Parathyroid adenoma (tissue), 2 donors: ENCODE measurements at regions not wholly inside any gene's neighbourhood (a gene's known extent, or its start where the extent isn't known, plus 50 kb on each side); places are given as distances from the start of the nearest gene placed in this dataset.

ENCODE experiments used
- H2AFZ ChIP-seq: fragments of 300-600 bp; sonication (generic); one replicate; pipeline ENCODE4 v1.7.0; 2017; ENCODE audit warnings: antibody characterized with exemption, mild to moderate bottlenecking
- H3K27ac ChIP-seq: fragments of 300-600 bp; sonication (generic); one replicate; pipeline ENCODE4 v1.7.0; 2017
- H3K27me3 ChIP-seq: fragments of 300-600 bp; sonication (generic); one replicate; pipeline ENCODE4 v1.7.0; 2017; ENCODE audit warnings: low read length; ENCODE audit not compliant: control insufficient read depth, insufficient read depth
- H3K36me3 ChIP-seq: fragments of 300-600 bp; sonication (generic); one replicate; pipeline ENCODE4 v1.7.0; 2017; ENCODE audit warnings: low read length; ENCODE audit not compliant: control insufficient read depth, insufficient read depth
- H3K4me1 ChIP-seq: fragments of 300-600 bp; sonication (generic); one replicate; pipeline ENCODE4 v1.7.0; 2017; ENCODE audit warnings: control low read depth
- H3K4me2 ChIP-seq: fragments of 300-600 bp; sonication (generic); one replicate; pipeline ENCODE4 v1.7.0; 2017; ENCODE audit warnings: low read length
- H3K4me3 ChIP-seq: fragments of 300-600 bp; sonication (generic); one replicate; pipeline ENCODE4 v1.7.0; 2017; ENCODE audit warnings: low read depth, low read length
- H3K79me2 ChIP-seq: fragments of 300-600 bp; sonication (generic); one replicate; pipeline ENCODE4 v1.7.0; 2017; ENCODE audit warnings: control low read depth
- H3K9ac ChIP-seq: fragments of 300-600 bp; sonication (generic); one replicate; pipeline ENCODE4 v1.7.0; 2017; ENCODE audit warnings: mild to moderate bottlenecking
- H3K9me3 ChIP-seq: fragments of 300-600 bp; sonication (generic); one replicate; pipeline ENCODE4 v1.7.0; 2017; ENCODE audit warnings: low read length; ENCODE audit not compliant: control insufficient read depth
- CTCF ChIP-seq: fragments of 300-600 bp; sonication (generic); IDR thresholded peaks from one replicate; pipeline ENCODE4 v1.7.0; 2017; ENCODE audit warnings: antibody characterized with exemption, mild to moderate bottlenecking
- donor health status: primary hyperparathyroidism.

DNA sequence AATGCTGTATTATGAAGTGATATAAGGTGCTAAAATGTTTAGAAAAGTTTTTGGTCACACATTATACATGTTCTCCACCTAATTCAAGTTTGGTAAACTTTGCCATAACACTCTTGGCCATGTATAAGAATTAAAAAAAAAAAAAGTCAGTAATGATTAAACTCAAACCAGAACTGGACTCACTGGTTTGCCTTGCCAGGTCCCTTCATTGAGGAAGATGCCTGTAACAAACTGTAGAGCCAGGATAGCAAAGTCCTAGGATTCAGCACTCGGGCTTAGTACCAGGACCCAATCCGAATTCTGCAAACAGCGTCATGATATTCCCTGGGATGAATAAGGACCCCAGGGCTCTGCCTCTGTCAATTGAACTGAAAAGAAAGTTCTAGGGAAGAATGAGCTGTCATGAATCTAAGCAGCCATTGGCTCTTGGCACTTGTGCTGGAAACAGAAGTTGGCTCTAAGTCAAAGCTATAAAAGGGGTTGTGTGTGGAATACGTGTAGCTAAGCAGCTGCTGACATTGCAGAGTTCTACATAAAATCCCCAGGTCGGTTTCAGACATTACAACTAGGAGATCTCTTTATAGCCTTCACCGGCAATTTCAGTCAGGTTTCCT, 216.9 kb downstream of the C7orf25 start:
- Histone ChIP-seq H3K4me1 (no peaks in the 10 kb centered on the region), H3K27ac (no peak overlapping the region), H2AFZ (no peak overlapping the region), H3K36me3 (no peaks in the 10 kb centered on the region), H3K9me3 (no peaks in the 10 kb centered on the region), H3K4me3 (no peak overlapping the region), H3K4me2 (no peak overlapping the region), H3K27me3 (no peaks in the 10 kb centered on the region), H3K79me2 (no peaks in the 10 kb centered on the region), H3K9ac (no peak overlapping the region)
- TF ChIP-seq CTCF, result no peak

DNA sequence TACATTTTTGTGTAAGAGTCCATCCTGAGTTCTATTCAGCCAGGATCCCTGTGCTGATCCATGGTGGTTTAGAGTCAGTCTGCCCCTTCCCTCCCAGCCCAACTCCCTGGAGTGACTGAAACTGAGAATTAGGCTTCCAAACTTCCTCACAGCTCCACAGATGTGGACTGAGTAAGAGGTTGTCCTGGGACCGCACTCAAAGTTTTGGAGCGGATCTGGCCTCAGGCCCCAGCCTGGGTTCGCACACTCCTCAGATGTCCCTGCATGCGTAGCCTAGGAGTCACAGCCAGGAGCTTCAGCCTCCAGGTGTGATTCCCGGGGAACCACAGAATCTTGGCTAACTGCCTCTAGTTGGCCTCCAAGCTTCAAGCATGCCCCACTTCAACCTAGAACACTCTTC, 218.1 kb downstream of the C7orf25 start:
- H3K9me3 ChIP-seq, result no peaks in the 10 kb centered on the region
- no peaks in the 10 kb centered on the region for H3K4me1 ChIP-seq
- H3K27ac ChIP-seq, result no peak overlapping the region
- H3K4me3 ChIP-seq, result no peak overlapping the region
- H3K36me3 ChIP-seq, result no peaks in the 10 kb centered on the region
- H3K79me2 ChIP-seq, result no peaks in the 10 kb centered on the region
- H3K4me2 ChIP-seq, result no peak overlapping the region
- no peak for TF ChIP-seq CTCF
- H3K9ac ChIP-seq, result no peak overlapping the region
- H3K27me3 ChIP-seq, result no peaks in the 10 kb centered on the region
- no peak overlapping the region for H2AFZ ChIP-seq

- Histone ChIP-seq H3K27me3 (no peaks in the 10 kb centered on the region), H3K4me1 (no peaks in the 10 kb centered on the region), H3K36me3 (no peaks in the 10 kb centered on the region), H3K9me3 (no peaks in the 10 kb centered on the region), H3K27ac (no peak overlapping the region), H3K9ac (no peak overlapping the region), H3K79me2 (no peaks in the 10 kb centered on the region), H3K4me3 (no peak overlapping the region), H3K4me2 (no peak overlapping the region), H2AFZ (no peak overlapping the region)
- no peak for TF ChIP-seq CTCF
Measured at GRCh38 chr7:42692621-42693020, 219.2 kb downstream of the C7orf25 start.

- Histone ChIP-seq H3K4me3 (no peak overlapping the region), H2AFZ (no peak overlapping the region), H3K36me3 (no peaks in the 10 kb centered on the region), H3K4me2 (no peak overlapping the region), H3K27ac (no peak overlapping the region), H3K9ac (no peak overlapping the region), H3K79me2 (no peaks in the 10 kb centered on the region), H3K4me1 (no peaks in the 10 kb centered on the region), H3K27me3 (no peaks in the 10 kb centered on the region), H3K9me3 (no peaks in the 10 kb centered on the region)
- TF ChIP-seq CTCF, result no peak
Measured at GRCh38 chr7:42690794-42691639, 220.9 kb downstream of the C7orf25 start.
